H9 (cell line): ENCODE measurements at regions not wholly inside any gene's neighbourhood (a gene's known extent, or its start where the extent isn't known, plus 50 kb on each side); places are given as distances from the start of the nearest gene placed in this dataset.

Experiments used
- DNase-seq: peaks from one replicate; pipeline ENCODE4 v3.0.0-alpha.2; 2017
- H2AFZ ChIP-seq: one replicate; pipeline ENCODE4 v1.6.1; 2013; ENCODE audit warnings: mild to moderate bottlenecking, low read length, control low read depth, moderate library complexity
- H2AK5ac ChIP-seq: 2 replicates; pipeline ENCODE4 v1.6.1; 2013; ENCODE audit warnings: low read length, control low read depth, mixed read lengths; ENCODE audit not compliant: insufficient read length
- H2BK120ac ChIP-seq: one replicate; pipeline ENCODE4 v1.6.1; 2013; ENCODE audit warnings: low read depth, mild to moderate bottlenecking, low read length, control low read depth, inconsistent platforms; ENCODE audit not compliant: poor library complexity, severe bottlenecking
- H2BK12ac ChIP-seq: 2 replicates; pipeline ENCODE4 v1.6.1; 2013; ENCODE audit warnings: low read length, control low read depth, mixed read lengths, low read depth; ENCODE audit not compliant: insufficient read length
- H2BK15ac ChIP-seq: 2 replicates; pipeline ENCODE4 v1.6.1; 2013; ENCODE audit warnings: low read depth, low read length, control low read depth
- H2BK20ac ChIP-seq: one replicate; pipeline ENCODE4 v1.6.1; 2013; ENCODE audit warnings: low read depth, mild to moderate bottlenecking, low read length, control low read depth, inconsistent platforms; ENCODE audit not compliant: poor library complexity, severe bottlenecking
- H2BK5ac ChIP-seq: 2 replicates; pipeline ENCODE4 v1.6.1; 2013; ENCODE audit warnings: low read length, control low read depth, mixed read lengths; ENCODE audit not compliant: insufficient read length
- H3K14ac ChIP-seq: 2 replicates; pipeline ENCODE4 v1.6.1; 2013; ENCODE audit warnings: low read length, control low read depth; ENCODE audit not compliant: insufficient read depth
- H3K18ac ChIP-seq: 2 replicates; pipeline ENCODE4 v1.6.1; 2013; ENCODE audit warnings: low read depth, mild to moderate bottlenecking, mixed read lengths, low read length, control low read depth; ENCODE audit not compliant: insufficient read length
- H3K23ac ChIP-seq: 2 replicates; pipeline ENCODE4 v1.6.1; 2013; ENCODE audit warnings: low read length, control low read depth, mixed read lengths, low read depth; ENCODE audit not compliant: insufficient read length
- H3K23me2 ChIP-seq: 2 replicates; pipeline ENCODE4 v1.6.1; 2013; ENCODE audit warnings: low read depth, mild to moderate bottlenecking, mixed read lengths, low read length, control low read depth; ENCODE audit not compliant: insufficient read length, poor library complexity, severe bottlenecking
- H3K27ac ChIP-seq: 2 replicates; pipeline ENCODE4 v1.5.1; 2013; ENCODE audit warnings: low read length, control low read depth, mixed read lengths, low read depth; ENCODE audit not compliant: insufficient read length
- H3K27me3 ChIP-seq: 2 replicates; pipeline ENCODE4 v1.6.1; 2013; ENCODE audit warnings: low read length, control low read depth, inconsistent platforms; ENCODE audit not compliant: insufficient read depth
- H3K4ac ChIP-seq: 2 replicates; pipeline ENCODE4 v1.6.1; 2013; ENCODE audit warnings: low read depth, mild to moderate bottlenecking, control low read depth, inconsistent platforms, low read length, moderate library complexity
- H3K4me1 ChIP-seq: 2 replicates; pipeline ENCODE4 v1.6.1; 2013; ENCODE audit warnings: low read length, control low read depth, inconsistent platforms; ENCODE audit not compliant: insufficient read depth
- H3K4me2 ChIP-seq: 2 replicates; pipeline ENCODE4 v1.6.1; 2013; ENCODE audit warnings: low read length, control low read depth, mixed read lengths; ENCODE audit not compliant: insufficient read length, insufficient read depth
- H3K56ac ChIP-seq: 2 replicates; pipeline ENCODE4 v1.6.1; 2013; ENCODE audit warnings: low read depth, mild to moderate bottlenecking, mixed read lengths, low read length, control low read depth; ENCODE audit not compliant: insufficient read length
- H3K79me1 ChIP-seq: 2 replicates; pipeline ENCODE4 v1.6.1; 2013; ENCODE audit warnings: low read depth, mild to moderate bottlenecking, moderate library complexity, low read length, control low read depth, inconsistent platforms; ENCODE audit not compliant: insufficient read depth, poor library complexity, severe bottlenecking
- H3K79me2 ChIP-seq: 2 replicates; pipeline ENCODE4 v1.6.1; 2013; ENCODE audit warnings: low read length, control low read depth, inconsistent platforms; ENCODE audit not compliant: insufficient read depth
- H3K9ac ChIP-seq: 2 replicates; pipeline ENCODE4 v1.6.1; 2013; ENCODE audit warnings: low read length, control low read depth, mixed read lengths; ENCODE audit not compliant: insufficient read length; ENCODE audit errors: extremely low read depth
- H3K9me3 ChIP-seq: one replicate; pipeline ENCODE4 v1.6.1; 2013; ENCODE audit warnings: low read depth, low read length, inconsistent platforms; ENCODE audit not compliant: control insufficient read depth
- H3T11ph ChIP-seq: one replicate; pipeline ENCODE4 v1.6.1; 2013; ENCODE audit warnings: mild to moderate bottlenecking, low read length, control low read depth, inconsistent platforms
- H4K20me1 ChIP-seq: one replicate; pipeline ENCODE4 v1.6.1; 2013; ENCODE audit not compliant: control insufficient read depth, insufficient read length, insufficient read depth
- H4K5ac ChIP-seq: 2 replicates; pipeline ENCODE4 v1.6.1; 2013; ENCODE audit warnings: low read depth, mild to moderate bottlenecking, mixed read lengths, low read length, control low read depth; ENCODE audit not compliant: insufficient read length
- H4K8ac ChIP-seq: replicated peaks from 2 replicates; pipeline ENCODE4 v1.6.1; 2013; ENCODE audit warnings: low read length, control low read depth, mixed read lengths, low read depth; ENCODE audit not compliant: insufficient read length
- H4K91ac ChIP-seq: 2 replicates; pipeline ENCODE4 v1.6.1; 2013; ENCODE audit warnings: low read depth, mild to moderate bottlenecking, moderate library complexity, mixed read lengths, low read length, control low read depth; ENCODE audit not compliant: insufficient read length
- H3K27ac Mint-ChIP-seq, 3 experiments: 2 replicates in 2 of 3; 3 replicates in 1 of 3; pipeline ENCODE4 v1.8.0; 2020 to 2021; ENCODE audit warnings: mixed read lengths in 3 of 3, mild to moderate bottlenecking in 1 of 3, moderate library complexity in 1 of 3
- H3K27me3 Mint-ChIP-seq: 2 replicates; pipeline ENCODE4 v1.8.0; 2021; ENCODE audit warnings: low read depth, mild to moderate bottlenecking, moderate library complexity, mixed read lengths
- H3K36me3 Mint-ChIP-seq, 3 experiments: 2 replicates in 2 of 3; 3 replicates in 1 of 3; pipeline ENCODE4 v1.8.0; 2020 to 2021; ENCODE audit warnings: low read depth in 3 of 3, mixed read lengths in 3 of 3; ENCODE audit not compliant: insufficient read depth in 1 of 3
- H3K4me1 Mint-ChIP-seq, 2 experiments: 2 replicates each; pipeline ENCODE4 v1.8.0; 2020; ENCODE audit warnings: mixed read lengths in 2 of 2
- H3K4me3 Mint-ChIP-seq, 2 experiments: 2 replicates in 1 of 2; 3 replicates in 1 of 2; pipeline ENCODE4 v1.8.0; 2020 to 2021; ENCODE audit warnings: mild to moderate bottlenecking in 2 of 2, mixed read lengths in 2 of 2, moderate library complexity in 1 of 2
- H3K9me3 Mint-ChIP-seq, 2 experiments: 2 replicates in 1 of 2; 3 replicates in 1 of 2; pipeline ENCODE4 v1.8.0; 2020; ENCODE audit warnings: mild to moderate bottlenecking in 2 of 2, mixed read lengths in 2 of 2, moderate library complexity in 1 of 2
- CTCF ChIP-seq: fragments of 200-600 bp; sonication (generic); conservative IDR thresholded peaks from 3 replicates; pipeline ENCODE4 v1.8.0; 2021; ENCODE audit warnings: antibody characterized with exemption, mild to moderate bottlenecking
- WGBS: extraction: QIAGEN DNeasy Blood & Tissue Kit; methylation state at CpG from one replicate; pipeline ENCODE4 v1.1.7; 2013; ENCODE audit warnings: missing lambda C conversion rate, low lambda C conversion rate, mixed read lengths; ENCODE audit not compliant: insufficient read length; ENCODE audit errors: extremely low coverage; 5-methylcytosine and 5-hydroxymethylcytosine counted together

- no peak for TF ChIP-seq CTCF
- no peak overlapping the region for H2AFZ ChIP-seq
- H3K27me3 ChIP-seq: no peaks in the 10 kb centered on the region
- H3T11ph ChIP-seq: no peak overlapping the region
- Mint-ChIP-seq H3K4me3 (no peak overlapping the region), H3K36me3 (no peaks in the 10 kb centered on the region), H3K4me1 (peaks cover 10 to 28% of the 10 kb centered on the region in 2 experiments), H3K27ac (no peak overlapping the region), H3K27me3 (peaks cover 21% of the 10 kb centered on the region), H3K9me3 (no peaks in the 10 kb centered on the region; a peak in 2 of 5 replicates)
- H3K56ac ChIP-seq: no peak overlapping the region
- no peak overlapping the region for H2BK120ac ChIP-seq
- no CpG with 5 or more reads among the region's 5 CpGs for whole genome bisulfite sequencing
- H3K4ac ChIP-seq: no peak overlapping the region
- H3K23ac ChIP-seq: no peak overlapping the region
- H3K27ac ChIP-seq: no peak overlapping the region
- H3K14ac ChIP-seq: no peak overlapping the region
- H2BK15ac ChIP-seq: no peak overlapping the region
- no peaks in the 10 kb centered on the region for H3K23me2 ChIP-seq
- H4K91ac ChIP-seq: no peak overlapping the region
- no peak overlapping the region for H4K8ac ChIP-seq
- no peaks in the 10 kb centered on the region for H4K20me1 ChIP-seq
- no peak overlapping the region for H3K9ac ChIP-seq
- H3K79me1 ChIP-seq: no peaks in the 10 kb centered on the region
- no peaks in the 10 kb centered on the region for H3K9me3 ChIP-seq
- no peak overlapping the region for H2BK5ac ChIP-seq
- H2BK20ac ChIP-seq: no peak overlapping the region
- no peak overlapping the region for H3K4me2 ChIP-seq
- no peak overlapping the region for H4K5ac ChIP-seq
- DNase-seq: no peak
- no peaks in the 10 kb centered on the region for H3K79me2 ChIP-seq
- H2BK12ac ChIP-seq: no peak overlapping the region
- no peak overlapping the region for H2AK5ac ChIP-seq
- H3K18ac ChIP-seq: no peak overlapping the region
- H3K4me1 ChIP-seq: no peaks in the 10 kb centered on the region
Observed at GRCh38 chr11:19426011-19426755, 185.4 kb upstream of the E2F8 start.
